ENCODE measurements at regions not wholly inside any gene's neighbourhood (a gene's known extent, or its start where the extent isn't known, plus 50 kb on each side); places are given as distances from the start of the nearest gene placed in this dataset.

DNA sequence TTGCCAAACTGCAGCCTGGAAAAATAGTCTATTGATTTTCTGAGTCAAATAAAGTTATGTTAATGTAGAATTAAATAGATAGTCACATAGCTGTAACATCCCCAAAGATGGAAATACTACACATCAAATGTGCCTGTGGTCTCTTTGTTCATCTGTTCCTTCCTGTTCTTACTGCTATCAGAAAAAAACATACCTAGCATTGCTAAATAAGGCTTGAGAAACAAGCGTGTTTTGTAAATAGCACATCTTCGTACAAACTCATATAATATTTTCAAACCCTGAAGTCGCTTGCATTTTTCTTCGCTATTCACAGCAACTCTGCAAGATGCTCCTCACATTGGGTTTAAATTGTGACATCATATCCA is 116.1 kb downstream of the KLF6 start:
- TF ChIP-seq, protein P1, sequence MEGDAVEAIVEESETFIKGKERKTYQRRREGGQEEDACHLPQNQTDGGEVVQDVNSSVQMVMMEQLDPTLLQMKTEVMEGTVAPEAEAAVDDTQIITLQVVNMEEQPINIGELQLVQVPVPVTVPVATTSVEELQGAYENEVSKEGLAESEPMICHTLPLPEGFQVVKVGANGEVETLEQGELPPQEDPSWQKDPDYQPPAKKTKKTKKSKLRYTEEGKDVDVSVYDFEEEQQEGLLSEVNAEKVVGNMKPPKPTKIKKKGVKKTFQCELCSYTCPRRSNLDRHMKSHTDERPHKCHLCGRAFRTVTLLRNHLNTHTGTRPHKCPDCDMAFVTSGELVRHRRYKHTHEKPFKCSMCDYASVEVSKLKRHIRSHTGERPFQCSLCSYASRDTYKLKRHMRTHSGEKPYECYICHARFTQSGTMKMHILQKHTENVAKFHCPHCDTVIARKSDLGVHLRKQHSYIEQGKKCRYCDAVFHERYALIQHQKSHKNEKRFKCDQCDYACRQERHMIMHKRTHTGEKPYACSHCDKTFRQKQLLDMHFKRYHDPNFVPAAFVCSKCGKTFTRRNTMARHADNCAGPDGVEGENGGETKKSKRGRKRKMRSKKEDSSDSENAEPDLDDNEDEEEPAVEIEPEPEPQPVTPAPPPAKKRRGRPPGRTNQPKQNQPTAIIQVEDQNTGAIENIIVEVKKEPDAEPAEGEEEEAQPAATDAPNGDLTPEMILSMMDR (IDR thresholded peaks at IDR 0.05) = no peak
- no peak for TF ChIP-seq POLR2A (IDR thresholded peaks at IDR 0.05)
